Activated CD8-positive, alpha-beta memory T cell treated with anti-CD3 and anti-CD28 coated beads for 1 hour (primary cell): ENCODE measurements at regions not wholly inside any gene's neighbourhood (a gene's known extent, or its start where the extent isn't known, plus 50 kb on each side); places are given as distances from the start of the nearest gene placed in this dataset.

Experiments used
- DNase-seq, 2 donors: peaks; one replicate each; pipeline ENCODE4 v3.0.0-alpha.2; 2020; ENCODE audit warnings: low read depth in 1 of 2; ENCODE audit errors: extremely low read depth in 1 of 2

- no peak for DNase-seq
Measured at GRCh38 chr19:30880151-30880550, 469.1 kb downstream of the TSHZ3 start.

DNA sequence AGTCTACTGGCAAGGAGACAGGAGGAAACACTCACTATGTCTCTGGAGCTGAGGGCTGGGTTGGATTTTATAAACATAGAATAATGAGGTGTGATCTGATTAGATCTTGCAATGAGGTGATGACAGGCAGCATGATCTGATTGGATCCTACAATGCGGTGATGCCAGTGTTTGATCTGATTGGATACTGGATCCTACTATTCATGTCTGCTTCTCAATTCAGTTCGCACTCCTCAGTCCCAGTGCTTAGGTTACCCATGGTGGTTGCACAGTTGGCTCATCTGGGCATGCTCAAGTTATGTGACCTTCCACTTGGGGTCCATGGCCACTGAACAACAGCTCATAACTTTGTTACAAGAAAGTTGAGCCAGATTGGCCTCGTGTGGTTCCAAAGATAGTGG is 469.5 kb downstream of the TSHZ3 start:
- DNase-seq, result no peak

- DNase-seq, result no peak
Measured at GRCh38 chr19:30879225-30879624, 470.0 kb downstream of the TSHZ3 start.

DNA sequence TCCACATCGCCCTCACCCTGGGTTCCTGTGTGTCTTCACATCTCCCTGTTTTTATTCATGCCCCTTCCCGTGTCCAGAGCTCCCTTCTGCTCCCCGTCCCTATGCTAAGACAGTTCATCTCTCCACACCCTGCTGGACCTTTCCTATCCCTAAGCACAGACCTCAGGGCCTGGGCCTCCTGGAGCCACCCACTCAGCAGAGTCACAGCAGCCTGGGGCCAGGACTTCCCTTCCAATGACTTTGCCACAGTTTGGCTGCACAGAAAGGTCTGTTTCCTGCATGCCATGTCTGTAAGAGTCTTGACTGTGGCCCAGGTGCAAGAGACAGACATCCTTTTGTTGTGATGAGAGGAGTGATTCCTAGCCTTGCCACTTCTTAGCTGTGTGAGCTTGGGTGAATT is 470.7 kb downstream of the TSHZ3 start:
- no peak for DNase-seq

- no peak for DNase-seq
Measured at GRCh38 chr19:30877661-30878113, 471.5 kb downstream of the TSHZ3 start.

GRCh38 chr19:30873691-30874090 is 475.5 kb downstream of the TSHZ3 start:
- DNase-seq, result no peak

- no peak for DNase-seq
Measured at GRCh38 chr19:30873003-30873402, 476.2 kb downstream of the TSHZ3 start.

- no peak for DNase-seq
Measured at GRCh38 chr19:30871979-30872378, 477.3 kb downstream of the TSHZ3 start.

DNA sequence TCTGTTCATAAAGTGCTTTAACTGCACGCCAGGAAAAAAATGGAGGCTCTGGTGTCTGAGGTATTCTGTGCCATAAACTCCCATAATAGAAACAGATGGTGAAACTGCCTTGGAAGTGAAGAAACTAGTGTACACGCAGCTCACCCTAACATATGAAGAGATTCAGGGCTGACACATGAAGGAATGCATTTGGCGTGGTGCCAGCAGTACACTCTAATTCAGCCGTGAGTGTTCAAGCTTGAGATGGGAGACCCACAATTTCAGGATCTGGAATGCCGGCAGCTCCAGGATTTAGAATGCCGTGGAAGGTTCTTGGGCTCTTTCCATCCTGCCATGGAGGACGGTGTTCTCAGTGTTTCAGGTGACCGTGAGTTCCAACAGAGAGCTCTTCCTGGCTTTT is 478.4 kb downstream of the TSHZ3 start:
- DNase-seq, result no peak

GRCh38 chr19:30865511-30865910 is 483.7 kb downstream of the TSHZ3 start:
- no peak for DNase-seq

DNA sequence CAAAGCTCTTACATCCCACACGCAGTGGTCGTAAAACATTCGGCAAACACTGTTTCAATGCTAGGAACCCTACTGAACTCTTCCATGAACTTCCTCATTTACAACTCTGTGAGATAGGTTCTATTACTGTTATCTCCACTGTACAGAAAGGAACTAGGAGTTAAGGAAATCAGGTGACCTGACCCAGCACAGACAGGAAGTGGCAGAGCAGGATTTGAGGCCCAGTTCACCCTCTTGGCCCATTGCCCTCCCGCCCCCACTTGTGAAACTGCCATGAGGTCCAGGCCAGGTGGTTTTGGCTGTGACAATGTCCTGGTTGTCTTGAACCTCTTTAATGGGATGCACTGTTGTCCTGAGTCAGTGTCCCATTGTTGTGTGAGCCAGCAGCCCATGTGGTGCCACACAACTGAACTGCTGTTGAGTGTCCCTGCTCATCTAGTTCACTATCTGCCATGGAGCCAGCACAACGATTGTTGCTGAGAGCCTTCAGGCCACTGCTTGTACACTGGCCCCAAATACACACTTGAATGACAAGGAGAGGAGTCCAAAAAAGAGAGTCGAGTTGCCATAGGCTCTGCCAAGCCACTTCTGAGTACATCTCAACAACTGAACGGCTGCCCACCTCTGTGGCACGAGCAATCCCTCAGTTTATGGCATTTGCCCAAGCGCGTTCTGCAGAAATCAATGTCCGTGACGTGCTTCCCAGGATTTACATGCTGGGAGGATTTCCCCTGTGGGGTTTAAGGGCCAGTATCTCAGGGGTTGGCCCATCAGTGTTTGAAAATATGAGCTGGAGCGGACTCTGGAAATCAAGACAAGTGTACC is 484.6 kb downstream of the TSHZ3 start:
- no peak for DNase-seq

DNA sequence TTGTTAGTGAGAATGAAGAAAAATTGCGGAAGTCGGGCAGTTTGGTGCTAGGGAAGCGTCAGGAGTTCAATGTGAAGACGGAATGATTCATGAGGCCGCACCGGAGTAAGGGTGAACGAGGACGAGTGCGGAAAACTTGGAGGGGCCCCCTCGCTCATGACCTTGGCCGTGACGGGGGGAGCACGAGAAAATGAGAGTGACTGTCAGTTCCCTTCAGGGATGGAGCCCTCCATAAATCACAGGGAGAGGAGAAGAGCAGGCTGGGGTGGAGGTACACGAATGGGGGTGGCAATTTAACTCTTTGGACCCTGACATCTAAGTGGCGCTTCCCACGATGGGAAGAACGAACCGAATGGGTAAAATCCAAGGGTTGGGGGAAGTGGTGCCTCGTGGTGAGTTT is 486.4 kb downstream of the TSHZ3 start:
- no peak for DNase-seq

GRCh38 chr19:30861919-30862318 is 487.3 kb downstream of the TSHZ3 start:
- DNase-seq, result no peak

- DNase-seq, result no peak
Measured at GRCh38 chr19:30857966-30858490, 485.8 kb downstream of the ZNF536 start.

DNA sequence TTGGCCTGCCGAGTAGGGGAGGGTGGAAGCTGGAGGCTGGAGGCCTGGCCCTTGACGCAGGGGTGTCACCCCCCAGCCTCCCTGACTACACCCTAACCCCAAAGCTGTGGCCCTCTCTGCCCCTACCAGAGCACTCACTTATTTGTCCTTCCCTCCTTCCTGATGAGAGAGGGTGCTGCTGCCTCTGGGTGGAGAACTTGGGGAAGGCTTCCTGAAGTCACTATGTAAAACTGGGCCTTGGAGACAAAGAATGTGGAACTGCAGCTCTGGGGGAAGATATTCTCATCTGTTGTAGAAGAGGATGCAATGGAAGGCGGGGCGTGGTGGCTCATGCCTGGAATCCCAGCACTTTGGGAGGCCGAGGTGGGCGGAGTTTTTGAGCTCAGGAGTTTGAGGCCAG is 485.2 kb downstream of the ZNF536 start:
- DNase-seq, result no peak

- DNase-seq, result no peak
Measured at GRCh38 chr19:30856786-30857185, 484.6 kb downstream of the ZNF536 start.

DNA sequence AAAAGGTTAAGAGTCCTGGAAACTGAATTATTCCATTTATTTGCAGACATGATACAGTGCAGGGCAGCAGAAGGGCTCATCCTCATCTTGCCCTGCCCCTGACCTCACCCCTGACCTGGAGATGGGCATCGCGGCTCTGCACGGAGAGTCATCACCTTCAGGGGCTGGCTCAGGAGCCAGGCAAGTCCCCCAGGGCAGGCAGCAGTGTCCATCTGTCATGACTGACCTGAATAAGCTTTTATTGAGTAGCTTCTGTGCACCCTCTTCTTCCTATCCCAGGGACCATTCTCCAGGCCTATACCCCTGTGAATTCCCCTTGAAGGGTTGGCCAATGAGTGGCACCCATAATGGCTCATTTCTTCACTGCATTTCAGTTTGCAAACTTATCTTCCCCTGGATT is 484.2 kb downstream of the ZNF536 start:
- no peak for DNase-seq

DNA sequence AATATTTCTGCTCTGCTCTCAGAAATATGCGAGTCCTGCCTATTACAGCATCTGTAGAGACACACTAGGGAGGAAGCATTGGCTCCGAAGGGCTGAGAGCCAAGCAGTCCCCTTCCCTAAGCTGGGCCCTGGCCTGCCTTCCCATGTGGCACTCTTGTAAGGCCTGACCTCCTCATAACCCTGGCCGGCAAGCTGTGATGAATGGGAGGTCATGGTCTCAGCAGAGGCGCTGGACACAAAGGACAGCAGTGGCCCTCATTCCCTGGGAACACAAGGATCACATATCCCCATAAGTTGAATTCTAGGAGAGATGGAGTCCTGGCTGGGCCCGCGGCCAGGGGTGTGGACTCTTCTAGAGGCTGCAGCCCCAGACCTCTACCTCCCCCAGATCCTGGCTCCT is 483.3 kb downstream of the ZNF536 start:
- no peak for DNase-seq

DNA sequence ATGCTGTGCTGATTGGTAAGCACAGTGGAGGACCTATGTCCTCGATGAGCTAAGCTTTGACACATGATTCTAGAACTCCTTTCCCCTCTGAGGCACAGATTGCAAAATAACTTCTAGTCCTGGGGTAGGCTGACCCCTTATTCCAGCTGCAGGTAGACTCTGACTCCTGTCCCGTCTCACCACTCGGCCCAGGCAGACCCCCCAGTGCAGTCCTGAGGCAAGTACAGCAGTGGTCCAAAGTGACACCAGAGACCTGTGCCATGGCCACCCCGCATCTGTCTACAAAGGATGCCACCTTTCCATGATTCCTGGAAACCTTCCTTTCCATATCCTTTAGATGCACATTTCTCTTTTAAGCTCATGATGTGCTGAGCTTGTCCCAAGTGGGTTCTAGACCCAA is 482.5 kb downstream of the ZNF536 start:
- DNase-seq, result no peak

- DNase-seq, result no peak
Measured at GRCh38 chr19:30854207-30854606, 482.0 kb downstream of the ZNF536 start.

DNA sequence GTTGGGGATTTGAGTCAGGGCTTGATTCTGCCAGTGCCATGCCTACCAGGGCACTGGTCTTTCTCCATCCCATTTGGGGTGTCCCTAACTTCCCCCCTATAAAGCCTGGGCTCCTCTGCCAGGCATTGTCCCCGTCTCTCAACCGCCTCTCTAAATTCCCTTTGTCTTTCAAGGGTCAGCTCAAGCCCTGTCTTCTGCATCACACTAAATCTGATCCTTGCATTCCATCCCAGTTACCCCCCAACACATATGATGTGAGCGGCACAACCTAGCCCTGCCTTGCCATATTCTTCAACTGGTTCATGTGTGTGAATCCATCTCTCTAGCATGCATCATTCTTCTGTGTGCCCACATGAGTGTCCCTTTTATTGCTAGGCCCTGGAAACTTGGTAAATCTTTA is 480.9 kb downstream of the ZNF536 start:
- DNase-seq, result no peak

DNA sequence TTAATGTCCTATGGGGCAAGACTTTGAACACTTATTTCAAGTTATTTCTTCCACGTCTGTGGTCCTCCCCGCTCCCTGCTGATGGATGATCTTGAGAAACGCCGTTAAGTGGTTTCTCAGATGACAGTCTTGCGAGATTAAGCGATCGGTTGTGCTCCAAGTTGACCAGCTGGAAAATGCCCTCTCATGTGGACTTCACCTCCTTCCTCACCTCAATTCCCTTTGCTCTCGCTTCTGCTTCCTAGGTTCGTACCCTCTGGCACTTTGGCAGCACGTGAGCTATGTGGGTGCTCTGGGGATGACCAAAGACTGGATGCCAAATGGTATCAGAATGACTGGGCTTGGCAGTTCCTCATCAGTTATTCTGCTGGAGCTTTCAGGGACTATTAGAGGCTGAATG is 480.0 kb downstream of the ZNF536 start:
- no peak for DNase-seq

GRCh38 chr19:30851646-30852045 is 479.5 kb downstream of the ZNF536 start:
- no peak for DNase-seq
